Right lobe of liver (tissue), 4 donors: ENCODE measurements at regions not wholly inside any gene's neighbourhood (a gene's known extent, or its start where the extent isn't known, plus 50 kb on each side); places are given as distances from the start of the nearest gene placed in this dataset.

Experiments
- POLR2A ChIP-seq: fragments of 450-650 bp; IDR thresholded peaks from one replicate; pipeline ENCODE4 v1.6.1; 2017; ENCODE audit warnings: antibody characterized with exemption, mild to moderate bottlenecking
- TF ChIP-seq, protein P1 (sequence below), 4 donors: fragments of 200-600 bp in 3 of 4; fragments of 450-650 bp in 1 of 4; IDR thresholded peaks; one replicate each; pipeline versions ENCODE4 v1.5.1 to v1.8.0; 2016 to 2022; ENCODE audit warnings: antibody characterized with exemption in 4 of 4, mild to moderate bottlenecking in 2 of 4
- donor health status: DM: no; HTN: no; CAD: no.
- donor health status: DM: no; HTN: no; CAD: no.
- donor health status: DM: no; HTN: yes; CAD: no.

DNA sequence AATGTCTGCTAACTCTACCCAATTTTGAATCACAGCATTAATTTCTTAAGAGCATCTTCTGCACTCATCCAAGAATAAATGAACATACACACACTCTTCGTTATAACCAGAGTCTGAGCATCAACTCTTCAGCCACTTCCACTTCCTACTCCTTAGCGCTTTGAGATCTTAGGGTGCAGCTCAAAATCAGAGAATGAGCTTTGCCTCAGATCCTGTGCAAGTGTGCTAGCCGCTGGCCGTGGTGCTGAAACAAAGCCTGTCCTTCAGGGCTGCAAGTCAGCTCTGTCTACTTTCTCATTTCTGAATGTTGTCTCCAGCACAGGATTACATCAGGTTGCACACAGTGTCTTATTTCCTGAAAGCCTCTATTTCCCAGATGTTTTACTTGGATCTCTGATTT is 165.4 kb downstream of the AIPL1 start:
- TF ChIP-seq POLR2A, result no peak
- TF ChIP-seq, protein P1, sequence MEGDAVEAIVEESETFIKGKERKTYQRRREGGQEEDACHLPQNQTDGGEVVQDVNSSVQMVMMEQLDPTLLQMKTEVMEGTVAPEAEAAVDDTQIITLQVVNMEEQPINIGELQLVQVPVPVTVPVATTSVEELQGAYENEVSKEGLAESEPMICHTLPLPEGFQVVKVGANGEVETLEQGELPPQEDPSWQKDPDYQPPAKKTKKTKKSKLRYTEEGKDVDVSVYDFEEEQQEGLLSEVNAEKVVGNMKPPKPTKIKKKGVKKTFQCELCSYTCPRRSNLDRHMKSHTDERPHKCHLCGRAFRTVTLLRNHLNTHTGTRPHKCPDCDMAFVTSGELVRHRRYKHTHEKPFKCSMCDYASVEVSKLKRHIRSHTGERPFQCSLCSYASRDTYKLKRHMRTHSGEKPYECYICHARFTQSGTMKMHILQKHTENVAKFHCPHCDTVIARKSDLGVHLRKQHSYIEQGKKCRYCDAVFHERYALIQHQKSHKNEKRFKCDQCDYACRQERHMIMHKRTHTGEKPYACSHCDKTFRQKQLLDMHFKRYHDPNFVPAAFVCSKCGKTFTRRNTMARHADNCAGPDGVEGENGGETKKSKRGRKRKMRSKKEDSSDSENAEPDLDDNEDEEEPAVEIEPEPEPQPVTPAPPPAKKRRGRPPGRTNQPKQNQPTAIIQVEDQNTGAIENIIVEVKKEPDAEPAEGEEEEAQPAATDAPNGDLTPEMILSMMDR (IDR thresholded peaks at IDR 0.05), result no peak
